ENCODE measurements at regions not wholly inside any gene's neighbourhood (a gene's known extent, or its start where the extent isn't known, plus 50 kb on each side); places are given as distances from the start of the nearest gene placed in this dataset.
"Not testable (repeated sequence)": the region's sequence is repeated elsewhere in the genome, so short reads cannot be mapped to it uniquely, and the experiment has no call there.

GRCh38 chr16:5756969-5757368, 659.4 kb upstream of the EEF2KMT start:
- Histone ChIP-seq H3K4me1 (no peaks in the 10 kb centered on the region), H3K27me3 (no peaks in the 10 kb centered on the region), H3K36me3 (no peaks in the 10 kb centered on the region), H3K4me3 (no peak overlapping the region), H3K27ac (no peak overlapping the region), H3K9me3 (no peaks in the 10 kb centered on the region)
- ATAC-seq (ENCODE audit: low FRiP score in 2 of 2), result no peak
- no peak for DNase-seq
- WGBS, 2 donors, result 67 to 74% methylated on average over 5 of the region's 5 CpGs
- no peak for TF ChIP-seq POLR2AphosphoS5 (IDR thresholded peaks at IDR 0.05)
- no peak for TF ChIP-seq EP300 (IDR thresholded peaks at IDR 0.05)
- TF ChIP-seq CTCF (IDR thresholded peaks at IDR 0.05), result no peak
- TF ChIP-seq POLR2A (IDR thresholded peaks at IDR 0.05), result no peak

- no peak for TF ChIP-seq POLR2A (IDR thresholded peaks at IDR 0.05)
- TF ChIP-seq CTCF (IDR thresholded peaks at IDR 0.05), result no peak
- TF ChIP-seq POLR2AphosphoS5 (IDR thresholded peaks at IDR 0.05), result no peak
- TF ChIP-seq EP300 (IDR thresholded peaks at IDR 0.05), result no peak
- DNase-seq (no peak), ATAC-seq (ENCODE audit: low FRiP score in 2 of 2) (no peak)
- H3K4me3 ChIP-seq, result no peak overlapping the region
- H3K4me1 ChIP-seq, result no peaks in the 10 kb centered on the region
- 52 to 68% methylated on average over 7 of the region's 7 CpGs for WGBS, 2 donors
- H3K27ac ChIP-seq, result no peak overlapping the region
- no peaks in the 10 kb centered on the region for H3K27me3 ChIP-seq
- H3K9me3 ChIP-seq, result peaks cover 0 to 5% (median 0%) of the 10 kb centered on the region in 4 donors
- H3K36me3 ChIP-seq, result no peaks in the 10 kb centered on the region
Measured at GRCh38 chr16:5753381-5753780, 655.8 kb upstream of the EEF2KMT start.

- Histone ChIP-seq H3K36me3 (no peaks in the 10 kb centered on the region), H3K4me1 (no peaks in the 10 kb centered on the region), H3K9me3 (peaks cover 0 to 5% (median 0%) of the 10 kb centered on the region in 4 donors), H3K27ac (no peak overlapping the region), H3K27me3 (no peaks in the 10 kb centered on the region), H3K4me3 (no peak overlapping the region)
- ATAC-seq (ENCODE audit: low FRiP score in 2 of 2), result no peak
- 85 to 87% methylated on average over 4 of the region's 4 CpGs for WGBS, 2 donors
- TF ChIP-seq POLR2A (IDR thresholded peaks at IDR 0.05), result no peak
- no peak for TF ChIP-seq EP300 (IDR thresholded peaks at IDR 0.05)
- TF ChIP-seq POLR2AphosphoS5 (IDR thresholded peaks at IDR 0.05), result no peak
- no peak for TF ChIP-seq CTCF (IDR thresholded peaks at IDR 0.05)
- DNase-seq, result no peak
Measured at GRCh38 chr16:5751216-5751615, 653.6 kb upstream of the EEF2KMT start.

- not testable (repeated sequence) for H3K9me3 ChIP-seq; H3K36me3 ChIP-seq; H3K4me3 ChIP-seq; H3K27me3 ChIP-seq; H3K27ac ChIP-seq; H3K4me1 ChIP-seq; ATAC-seq (ENCODE audit: low FRiP score in 2 of 2); DNase-seq
- 36 to 48% methylated on average over 6 to 10 of the region's 11 CpGs for WGBS, 2 donors
Measured at GRCh38 chr16:5750439-5750838, 652.8 kb upstream of the EEF2KMT start.

GRCh38 chr16:5738586-5738985, 641.0 kb upstream of the EEF2KMT start:
- H3K9me3 ChIP-seq, result no peaks in the 10 kb centered on the region
- ATAC-seq (ENCODE audit: low FRiP score in 2 of 2) (no peak), DNase-seq (no peak)
- TF ChIP-seq EP300 (IDR thresholded peaks at IDR 0.05) (no peak), POLR2A (IDR thresholded peaks at IDR 0.05) (no peak), POLR2AphosphoS5 (IDR thresholded peaks at IDR 0.05) (no peak), CTCF (IDR thresholded peaks at IDR 0.05) (no peak)
- H3K36me3 ChIP-seq, result no peaks in the 10 kb centered on the region
- H3K27ac ChIP-seq, result no peak overlapping the region
- WGBS, 2 donors, result 19 to 33% methylated on average over 1 of the region's 1 CpG
- H3K4me1 ChIP-seq, result no peaks in the 10 kb centered on the region
- H3K4me3 ChIP-seq, result no peak overlapping the region
- no peaks in the 10 kb centered on the region for H3K27me3 ChIP-seq
